Lower leg skin (tissue), 4 donors: ENCODE measurements at regions not wholly inside any gene's neighbourhood (a gene's known extent, or its start where the extent isn't known, plus 50 kb on each side); places are given as distances from the start of the nearest gene placed in this dataset.
A peak's percentile ranks its signal among the peaks of the same experiment; 100 is the strongest.

Experiments
- DNase-seq, 2 donors: peaks; one replicate each; pipeline ENCODE4 v3.0.0-alpha.2; 2019; ENCODE audit warnings: low spot score in 2 of 2
- H3K4me3 ChIP-seq: fragments of 200-600 bp; sonication (generic); 2 replicates; pipeline ENCODE4 v1.5.1; 2017; ENCODE audit warnings: mild to moderate bottlenecking, low read depth; ENCODE audit not compliant: poor library complexity, severe bottlenecking
- POLR2A ChIP-seq, 2 donors: fragments of 450-650 bp; IDR thresholded peaks; one replicate each; pipeline ENCODE4 v1.6.1; 2016 to 2017; ENCODE audit warnings: antibody characterized with exemption in 2 of 2, mild to moderate bottlenecking in 1 of 2, moderate library complexity in 1 of 2
- WGBS, 2 donors: methylation state at CpG; one replicate each; pipeline ENCODE4 v1.1.5; 2018; 5-methylcytosine and 5-hydroxymethylcytosine counted together
- intact Hi-C: fragments of 100-400 bp; cut with DNase I; formaldehyde crosslinking; loops from one replicate; pipeline ENCODE4 v1.15.0; 2023; ENCODE audit warnings: low total_unique reads
- TF ChIP-seq, protein P1 (sequence below), 3 donors: fragments of 450-650 bp; IDR thresholded peaks; one replicate each; pipeline ENCODE4 v1.5.1; 2016; ENCODE audit warnings: antibody characterized with exemption in 3 of 3, mild to moderate bottlenecking in 3 of 3, moderate library complexity in 2 of 3

DNA sequence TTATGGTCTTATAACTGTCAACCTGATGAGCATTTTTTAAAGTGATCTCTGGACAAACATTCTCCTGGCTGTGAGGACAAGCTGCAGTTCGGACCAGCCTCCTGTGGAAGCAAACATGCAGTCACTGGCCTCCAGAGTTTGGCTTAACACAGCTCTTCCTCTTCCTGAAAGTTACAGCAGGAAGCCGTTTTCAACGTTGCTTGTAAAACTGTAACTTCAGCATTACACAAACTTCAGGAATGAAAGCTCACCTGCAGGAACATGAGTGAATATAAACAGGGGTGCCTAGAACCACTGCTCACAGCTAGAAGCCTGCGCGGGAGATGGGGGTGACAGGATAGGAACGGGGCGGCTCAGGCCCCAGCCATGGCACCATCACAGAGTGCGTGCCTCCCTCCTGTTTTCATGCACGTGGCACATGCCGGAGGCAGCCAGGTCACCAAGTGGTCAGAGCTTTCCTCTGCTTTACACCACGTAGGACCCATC is 292.9 kb upstream of the PITRM1 start:
- 48 to 58% methylated on average over 11 of the region's 11 CpGs for WGBS, 2 donors
- TF ChIP-seq POLR2A (IDR thresholded peaks at IDR 0.05): no peak
- TF ChIP-seq, protein P1, sequence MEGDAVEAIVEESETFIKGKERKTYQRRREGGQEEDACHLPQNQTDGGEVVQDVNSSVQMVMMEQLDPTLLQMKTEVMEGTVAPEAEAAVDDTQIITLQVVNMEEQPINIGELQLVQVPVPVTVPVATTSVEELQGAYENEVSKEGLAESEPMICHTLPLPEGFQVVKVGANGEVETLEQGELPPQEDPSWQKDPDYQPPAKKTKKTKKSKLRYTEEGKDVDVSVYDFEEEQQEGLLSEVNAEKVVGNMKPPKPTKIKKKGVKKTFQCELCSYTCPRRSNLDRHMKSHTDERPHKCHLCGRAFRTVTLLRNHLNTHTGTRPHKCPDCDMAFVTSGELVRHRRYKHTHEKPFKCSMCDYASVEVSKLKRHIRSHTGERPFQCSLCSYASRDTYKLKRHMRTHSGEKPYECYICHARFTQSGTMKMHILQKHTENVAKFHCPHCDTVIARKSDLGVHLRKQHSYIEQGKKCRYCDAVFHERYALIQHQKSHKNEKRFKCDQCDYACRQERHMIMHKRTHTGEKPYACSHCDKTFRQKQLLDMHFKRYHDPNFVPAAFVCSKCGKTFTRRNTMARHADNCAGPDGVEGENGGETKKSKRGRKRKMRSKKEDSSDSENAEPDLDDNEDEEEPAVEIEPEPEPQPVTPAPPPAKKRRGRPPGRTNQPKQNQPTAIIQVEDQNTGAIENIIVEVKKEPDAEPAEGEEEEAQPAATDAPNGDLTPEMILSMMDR (IDR thresholded peaks at IDR 0.05): no peak
- H3K4me3 ChIP-seq: no peak overlapping the region
- DNase-seq: peak in 1 of 2 donors; percentile 87
- intact Hi-C loops: loop anchor here (10.0 kb wide), 1 partner anchor 299 kb away; no protein-coding TSS in a partner anchor

GRCh38 chr10:3464760-3465405 is 292.3 kb upstream of the PITRM1 start:
- H3K4me3 ChIP-seq: no peak overlapping the region
- TF ChIP-seq, protein P1 (IDR thresholded peaks at IDR 0.05): no peak
- TF ChIP-seq POLR2A (IDR thresholded peaks at IDR 0.05): no peak
- WGBS, 2 donors: 65% methylated on average over 9 of the region's 9 CpGs
- DNase-seq: peak in 1 of 2 donors; percentile 62
- intact Hi-C loops: loop anchor here (10.0 kb wide), 1 partner anchor 300 kb away; no protein-coding TSS in a partner anchor

DNA sequence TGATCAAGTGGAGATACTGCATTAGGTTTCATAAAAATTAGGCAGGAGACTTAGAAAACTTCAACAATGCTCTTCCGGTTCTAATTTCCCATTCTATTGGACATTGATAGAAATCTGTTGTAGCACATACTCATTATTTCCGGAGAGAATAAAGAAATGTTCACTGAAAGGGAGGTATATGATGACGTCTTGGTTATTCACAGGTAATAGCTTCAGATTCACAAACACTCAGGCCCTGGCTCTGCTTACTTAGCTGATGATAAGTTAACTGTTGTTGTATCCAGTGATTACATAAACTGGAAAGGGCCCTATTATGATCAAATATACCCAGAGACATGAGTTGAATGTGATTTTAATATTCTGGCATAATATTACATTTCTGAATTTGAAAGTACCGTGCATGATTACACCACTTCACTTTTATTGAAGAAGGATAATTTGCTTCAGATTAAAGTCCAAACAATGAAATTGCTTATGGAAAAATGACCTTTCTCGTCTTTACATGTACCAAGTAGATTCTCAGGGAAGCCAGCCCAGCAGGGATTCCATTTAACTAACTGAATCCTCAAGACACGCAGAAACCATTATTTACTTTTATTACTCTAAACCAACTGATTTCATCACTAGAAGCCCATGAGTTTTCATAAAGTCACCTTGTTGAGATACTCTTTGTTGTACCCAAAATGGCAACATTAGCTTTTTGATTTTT is 288.0 kb upstream of the PITRM1 start:
- no peak for DNase-seq
- TF ChIP-seq POLR2A (IDR thresholded peaks at IDR 0.05): no peak
- TF ChIP-seq, protein P1 (IDR thresholded peaks at IDR 0.05): no peak
- intact Hi-C loops: loop anchor here (10.0 kb wide), 1 partner anchor 304 kb away; no protein-coding TSS in a partner anchor
- no peak overlapping the region for H3K4me3 ChIP-seq
- 71 to 78% methylated on average over 6 of the region's 6 CpGs for WGBS, 2 donors

GRCh38 chr10:3455385-3456334 is 283.1 kb upstream of the PITRM1 start:
- no peak for DNase-seq
- no peak overlapping the region for H3K4me3 ChIP-seq
- 63 to 74% methylated on average over 13 of the region's 13 CpGs for WGBS, 2 donors
- no peak for TF ChIP-seq POLR2A (IDR thresholded peaks at IDR 0.05)
- TF ChIP-seq, protein P1 (IDR thresholded peaks at IDR 0.05): no peak
- intact Hi-C loops: no loop called here

GRCh38 chr10:3452683-3453361 is 280.2 kb upstream of the PITRM1 start:
- no peak for TF ChIP-seq POLR2A (IDR thresholded peaks at IDR 0.05)
- TF ChIP-seq, protein P1 (IDR thresholded peaks at IDR 0.05): no peak
- DNase-seq: no peak
- intact Hi-C loops: no loop called here
- WGBS, 2 donors: 28% methylated on average over 7 of the region's 7 CpGs
- H3K4me3 ChIP-seq: no peak overlapping the region
